ENCODE measurements at regions not wholly inside any gene's neighbourhood (a gene's known extent, or its start where the extent isn't known, plus 50 kb on each side); places are given as distances from the start of the nearest gene placed in this dataset.

DNA sequence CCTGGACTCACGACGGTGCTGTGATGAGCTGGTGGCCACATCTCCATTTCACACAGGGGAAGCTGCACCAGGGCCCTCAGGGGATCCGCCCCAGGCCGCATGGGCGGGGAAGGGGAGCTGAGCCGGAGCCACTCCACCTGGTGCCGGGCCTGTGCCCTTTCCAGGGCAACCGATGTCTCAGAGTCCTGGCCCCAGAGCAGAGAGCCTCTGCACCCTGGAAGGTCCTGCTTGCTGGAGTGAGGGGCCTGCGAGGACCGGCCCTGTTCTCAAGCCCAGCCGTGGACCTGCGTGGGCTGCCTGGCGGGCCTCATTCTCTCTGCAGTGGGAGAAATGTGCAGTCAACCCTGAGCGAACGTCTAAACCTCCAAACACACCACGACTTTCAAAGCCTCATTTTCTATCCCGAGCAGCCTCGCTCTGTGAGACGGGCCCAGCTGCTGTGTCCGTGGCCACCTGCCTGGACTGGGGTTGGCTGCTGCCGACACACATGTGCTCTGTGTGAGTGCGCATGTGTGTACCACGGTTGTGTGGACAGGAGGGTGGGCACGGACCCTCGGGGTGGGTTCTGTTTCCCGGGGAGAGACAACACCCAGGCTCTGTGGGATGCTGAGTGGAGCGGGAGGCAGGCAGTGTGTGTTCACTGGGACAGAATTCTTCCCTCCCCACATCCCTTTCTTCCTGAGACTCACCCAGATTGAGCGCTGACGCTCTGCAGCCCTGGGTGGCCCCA, 163.5 kb downstream of the KIF26A start:
- no peak for DNase-seq (ENCODE audit: low spot score)
- TF ChIP-seq MAX (IDR thresholded peaks at IDR 0.05) (no peak), JUND (IDR thresholded peaks at IDR 0.05) (no peak)
- Histone ChIP-seq H3K36me3 (ENCODE audit: control insufficient read depth in 4 of 4, insufficient read depth in 3 of 4, low read depth in 1 of 4, low read length in 3 of 4) (no peaks in the 10 kb centered on the region), H3K4me3 (ENCODE audit: low read depth in 1 of 3, low read length in 3 of 3) (no peak overlapping the region), H3K27ac (ENCODE audit: low read depth in 1 of 2, low read length in 2 of 2) (no peak overlapping the region), H3K9me3 (ENCODE audit: control insufficient read depth in 4 of 4, low read length in 3 of 4) (no peaks in the 10 kb centered on the region), H3K27me3 (ENCODE audit: control insufficient read depth in 4 of 4, insufficient read depth in 4 of 4, low read length in 3 of 4) (no peaks in the 10 kb centered on the region), H3K4me1 (ENCODE audit: control insufficient read depth in 4 of 4, insufficient read depth in 4 of 4, low read length in 3 of 4) (no peaks in the 10 kb centered on the region), H3K9ac (ENCODE audit: low read depth in 1 of 2, low read length in 2 of 2) (no peak overlapping the region)
- WGBS: 90% methylated on average over 29 of the region's 29 CpGs

DNA sequence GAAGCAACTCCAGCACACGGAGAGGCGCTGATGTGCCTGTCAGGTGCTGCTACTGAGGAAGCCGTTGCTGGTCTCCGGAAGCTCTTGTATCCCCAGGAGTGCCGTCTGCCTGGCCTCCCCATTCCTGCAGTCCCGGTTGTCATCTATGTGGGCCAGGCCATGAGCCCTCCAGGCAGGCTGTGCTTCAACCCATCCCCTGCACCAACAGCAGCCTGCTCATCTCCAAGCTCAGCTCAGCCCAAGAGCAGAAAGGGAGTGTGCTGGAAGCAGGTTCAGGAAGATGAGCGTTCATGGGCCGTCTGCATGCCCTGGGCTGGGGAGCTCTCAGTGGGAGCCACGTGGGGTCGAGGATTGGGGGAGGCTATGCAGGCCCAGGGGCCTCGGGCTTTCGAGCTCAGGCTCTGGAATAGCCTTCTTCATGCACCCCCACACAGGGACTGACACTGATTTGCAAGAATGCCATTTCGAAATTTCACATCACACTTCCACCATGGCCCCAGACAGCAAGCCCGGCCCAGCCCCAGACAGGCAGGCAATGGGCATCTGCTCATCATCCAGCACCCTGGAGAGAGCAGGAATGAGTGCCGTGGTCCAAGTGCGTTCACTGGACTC, 164.5 kb downstream of the KIF26A start:
- H3K4me1 ChIP-seq (ENCODE audit: control insufficient read depth in 4 of 4, insufficient read depth in 4 of 4, low read length in 3 of 4): no peaks in the 10 kb centered on the region
- H3K4me3 ChIP-seq (ENCODE audit: low read depth in 1 of 3, low read length in 3 of 3): no peak overlapping the region
- H3K9ac ChIP-seq (ENCODE audit: low read depth in 1 of 2, low read length in 2 of 2): no peak overlapping the region
- no peak for TF ChIP-seq SP1 (IDR thresholded peaks at IDR 0.05)
- no peak for TF ChIP-seq MAX (IDR thresholded peaks at IDR 0.05)
- no peak for TF ChIP-seq TAF1 (conservative IDR thresholded peaks at IDR 0.05)
- TF ChIP-seq JUND (IDR thresholded peaks at IDR 0.05): no peak
- TF ChIP-seq HNF4G (IDR thresholded peaks at IDR 0.05): no peak
- no peak for TF ChIP-seq REST (IDR thresholded peaks at IDR 0.05)
- no peak for TF ChIP-seq EGR1 (IDR thresholded peaks at IDR 0.05; ENCODE audit: low read depth in 2 of 2)
- no peak for TF ChIP-seq FOXA1 (IDR thresholded peaks at IDR 0.05)
- TF ChIP-seq NR2F2 (IDR thresholded peaks at IDR 0.05): no peak
- no peak for TF ChIP-seq ATF3 (IDR thresholded peaks at IDR 0.05)
- TF ChIP-seq HNF4A (conservative IDR thresholded peaks at IDR 0.05): no peak
- no peak for TF ChIP-seq YY1 (IDR thresholded peaks at IDR 0.05)
- no peak for TF ChIP-seq RAD21 (IDR thresholded peaks at IDR 0.05)
- H3K27me3 ChIP-seq (ENCODE audit: control insufficient read depth in 4 of 4, insufficient read depth in 4 of 4, low read length in 3 of 4): no peaks in the 10 kb centered on the region
- H3K36me3 ChIP-seq (ENCODE audit: control insufficient read depth in 4 of 4, insufficient read depth in 3 of 4, low read depth in 1 of 4, low read length in 3 of 4): no peaks in the 10 kb centered on the region
- no peak for DNase-seq (ENCODE audit: low spot score)
- WGBS: 69% methylated on average over 16 of the region's 16 CpGs
- H3K27ac ChIP-seq (ENCODE audit: low read depth in 1 of 2, low read length in 2 of 2): no peak overlapping the region
- no peaks in the 10 kb centered on the region for H3K9me3 ChIP-seq (ENCODE audit: control insufficient read depth in 4 of 4, low read length in 3 of 4)
